Cardiac muscle cell (in vitro differentiated cells and primary cell): ENCODE measurements at regions not wholly inside any gene's neighbourhood (a gene's known extent, or its start where the extent isn't known, plus 50 kb on each side); places are given as distances from the start of the nearest gene placed in this dataset.
A peak's percentile ranks its signal among the peaks of the same experiment; 100 is the strongest.

Experiments
- DNase-seq, 2 donors: peaks; one replicate each; pipeline versions ENCODE4 v3.0.0 to v3.0.0-alpha.2; 2010 to 2017; ENCODE audit warnings: low read depth in 1 of 2, low spot score in 1 of 2
- H3K27ac ChIP-seq: fragments of 200-600 bp; sonication (generic); 2 replicates; pipeline ENCODE4 v1.5.1; 2016
- H3K27me3 ChIP-seq: fragments of 200-600 bp; sonication (generic); 2 replicates; pipeline ENCODE4 v1.6.0; 2016; ENCODE audit warnings: control low read depth
- H3K36me3 ChIP-seq: fragments of 200-600 bp; sonication (generic); 2 replicates; pipeline ENCODE4 v1.5.1; 2016; ENCODE audit warnings: control low read depth
- H3K4me1 ChIP-seq: fragments of 200-600 bp; sonication (generic); 2 replicates; pipeline ENCODE4 v1.8.1; 2017; ENCODE audit warnings: low read depth, mild to moderate bottlenecking, mixed run types
- H3K4me3 ChIP-seq: fragments of 200-600 bp; sonication (generic); 2 replicates; pipeline ENCODE4 v1.5.1; 2016; ENCODE audit warnings: mild to moderate bottlenecking
- H3K9me3 ChIP-seq: fragments of 200-600 bp; sonication (generic); 2 replicates; pipeline ENCODE4 v1.5.1; 2017; ENCODE audit warnings: low read depth, mild to moderate bottlenecking, control low read depth
- TF ChIP-seq, protein P1 (sequence below): IDR thresholded peaks from 2 replicates; pipeline ENCODE4 v1.5.1; 2012; ENCODE audit warnings: low read depth, mild to moderate bottlenecking, low read length

DNA sequence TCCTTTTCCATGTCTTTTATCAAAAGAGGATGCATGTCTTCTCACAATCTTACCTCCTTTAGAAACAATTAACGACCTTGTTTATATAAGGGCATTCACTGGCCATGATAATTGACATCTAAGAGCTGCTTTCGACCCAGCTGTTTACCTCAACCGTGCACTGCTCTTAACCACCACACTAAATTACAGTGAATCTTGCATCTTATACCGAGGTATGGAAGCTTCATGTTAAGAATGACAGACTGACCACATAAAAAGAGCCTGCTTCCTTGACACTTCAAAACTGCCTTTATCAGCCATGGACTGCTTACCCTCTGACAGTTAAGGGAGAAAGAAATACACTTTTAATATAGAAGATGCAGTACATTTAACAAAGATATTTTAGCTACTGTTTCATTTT is 301.7 kb upstream of the LYPLAL1 start:
- Histone ChIP-seq H3K4me1 (no peaks in the 10 kb centered on the region), H3K27ac (no peak overlapping the region), H3K27me3 (no peaks in the 10 kb centered on the region), H3K4me3 (no peak overlapping the region), H3K36me3 (no peaks in the 10 kb centered on the region), H3K9me3 (no peaks in the 10 kb centered on the region)
- TF ChIP-seq, protein P1, sequence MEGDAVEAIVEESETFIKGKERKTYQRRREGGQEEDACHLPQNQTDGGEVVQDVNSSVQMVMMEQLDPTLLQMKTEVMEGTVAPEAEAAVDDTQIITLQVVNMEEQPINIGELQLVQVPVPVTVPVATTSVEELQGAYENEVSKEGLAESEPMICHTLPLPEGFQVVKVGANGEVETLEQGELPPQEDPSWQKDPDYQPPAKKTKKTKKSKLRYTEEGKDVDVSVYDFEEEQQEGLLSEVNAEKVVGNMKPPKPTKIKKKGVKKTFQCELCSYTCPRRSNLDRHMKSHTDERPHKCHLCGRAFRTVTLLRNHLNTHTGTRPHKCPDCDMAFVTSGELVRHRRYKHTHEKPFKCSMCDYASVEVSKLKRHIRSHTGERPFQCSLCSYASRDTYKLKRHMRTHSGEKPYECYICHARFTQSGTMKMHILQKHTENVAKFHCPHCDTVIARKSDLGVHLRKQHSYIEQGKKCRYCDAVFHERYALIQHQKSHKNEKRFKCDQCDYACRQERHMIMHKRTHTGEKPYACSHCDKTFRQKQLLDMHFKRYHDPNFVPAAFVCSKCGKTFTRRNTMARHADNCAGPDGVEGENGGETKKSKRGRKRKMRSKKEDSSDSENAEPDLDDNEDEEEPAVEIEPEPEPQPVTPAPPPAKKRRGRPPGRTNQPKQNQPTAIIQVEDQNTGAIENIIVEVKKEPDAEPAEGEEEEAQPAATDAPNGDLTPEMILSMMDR, result no peak
- DNase-seq, result no peak

DNA sequence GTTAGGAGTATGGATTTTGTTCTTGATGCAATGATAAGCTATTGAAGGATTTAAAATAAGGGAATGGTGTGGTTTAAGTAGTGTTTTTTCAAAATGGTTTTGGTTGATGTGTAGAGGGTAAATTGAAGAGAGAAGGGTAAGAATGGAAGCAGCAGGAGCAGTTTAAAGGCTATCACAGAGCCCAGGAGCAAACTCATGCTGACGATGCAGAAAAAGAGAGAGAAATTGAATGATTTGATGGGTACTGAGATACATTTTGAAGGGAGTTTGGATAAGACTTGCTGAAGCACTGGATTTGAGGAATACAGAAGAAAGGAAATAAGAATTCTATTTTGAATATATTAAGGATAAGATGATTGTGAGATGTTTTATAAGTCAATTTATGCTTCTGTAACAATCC is 300.8 kb upstream of the LYPLAL1 start:
- no peak for DNase-seq
- TF ChIP-seq, protein P1, result no peak
- Histone ChIP-seq H3K4me3 (no peak overlapping the region), H3K27me3 (no peaks in the 10 kb centered on the region), H3K4me1 (no peaks in the 10 kb centered on the region), H3K36me3 (no peaks in the 10 kb centered on the region), H3K27ac (no peak overlapping the region), H3K9me3 (no peaks in the 10 kb centered on the region)

DNA sequence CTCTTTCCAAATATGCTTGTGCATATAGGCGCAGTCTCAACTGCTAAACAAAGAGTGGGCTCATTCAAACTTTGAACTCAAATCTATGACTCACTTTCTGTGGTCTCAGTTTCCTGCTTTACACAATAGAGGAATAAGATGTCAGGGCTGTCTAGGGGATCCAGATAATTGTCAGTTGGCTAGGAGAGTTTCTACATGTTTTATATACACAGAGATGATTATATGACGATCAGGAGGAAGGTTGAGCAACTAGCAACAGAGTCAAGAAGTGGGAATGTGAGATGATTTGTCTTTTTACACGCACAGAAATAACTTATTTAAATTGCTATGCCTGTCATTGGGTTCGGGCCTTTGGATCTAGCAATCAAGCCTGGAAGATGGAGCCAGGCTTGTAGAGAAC is 299.4 kb upstream of the LYPLAL1 start:
- H3K9me3 ChIP-seq, result no peaks in the 10 kb centered on the region
- TF ChIP-seq, protein P1, result no peak
- H3K4me1 ChIP-seq, result no peaks in the 10 kb centered on the region
- no peak overlapping the region for H3K4me3 ChIP-seq
- H3K27me3 ChIP-seq, result no peaks in the 10 kb centered on the region
- no peak overlapping the region for H3K27ac ChIP-seq
- DNase-seq, result peak in 1 of 2 donors; percentile 96
- no peaks in the 10 kb centered on the region for H3K36me3 ChIP-seq

DNA sequence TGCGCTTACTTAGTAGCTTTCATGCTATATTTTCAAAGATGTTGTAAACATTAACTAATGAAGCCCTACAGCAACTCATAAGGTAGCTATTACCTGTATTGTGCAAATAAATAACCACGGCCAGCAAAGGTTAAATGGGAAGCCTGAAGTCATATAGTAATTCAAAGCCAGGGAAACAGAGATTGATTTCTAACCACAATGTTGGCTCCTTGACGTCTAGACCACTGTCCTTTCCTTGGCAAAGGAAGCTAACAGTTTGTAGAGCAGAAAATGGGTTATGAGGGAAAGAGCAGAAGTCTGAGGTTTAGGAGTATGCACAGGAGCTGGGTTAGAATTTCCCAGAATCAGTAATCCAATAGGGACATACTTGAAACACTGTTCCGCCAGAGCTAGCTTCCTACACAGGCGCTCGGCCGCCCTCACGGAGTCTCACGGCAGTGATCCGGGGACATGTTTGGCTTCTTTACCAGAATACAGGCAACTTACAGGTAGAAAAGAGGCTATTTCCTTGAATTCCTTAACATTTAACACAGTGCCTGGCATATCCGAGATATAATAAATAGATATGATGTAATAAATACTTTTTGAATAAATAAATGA is 298.8 kb upstream of the LYPLAL1 start:
- no peak overlapping the region for H3K27ac ChIP-seq
- no peaks in the 10 kb centered on the region for H3K4me1 ChIP-seq
- no peaks in the 10 kb centered on the region for H3K9me3 ChIP-seq
- DNase-seq, result no peak
- no peaks in the 10 kb centered on the region for H3K27me3 ChIP-seq
- TF ChIP-seq, protein P1, result no peak
- H3K36me3 ChIP-seq, result no peaks in the 10 kb centered on the region
- no peak overlapping the region for H3K4me3 ChIP-seq

DNA sequence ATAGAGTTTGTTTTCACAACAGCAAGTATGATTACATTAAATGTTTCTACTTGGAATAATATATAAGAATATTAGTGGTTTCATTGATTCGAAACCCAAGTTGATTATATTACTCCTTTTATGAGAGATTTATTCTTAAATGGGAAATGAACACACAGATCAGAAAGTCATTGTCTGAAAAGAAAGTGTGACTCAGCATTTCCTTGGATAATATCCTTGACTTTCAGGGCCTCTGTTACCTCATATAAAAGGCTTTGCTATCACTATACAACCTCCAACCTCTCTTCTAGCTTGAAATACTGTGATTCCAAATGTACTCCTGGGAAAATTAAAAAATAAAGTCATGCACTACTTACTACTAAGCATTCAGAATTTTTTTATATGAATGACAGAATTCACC is 295.3 kb upstream of the LYPLAL1 start:
- peaks cover 9% of the 10 kb centered on the region for H3K4me1 ChIP-seq

More for the DNA sequence above, 295.3 kb upstream of the LYPLAL1 start:
- Histone ChIP-seq H3K27ac (no peak overlapping the region), H3K9me3 (no peaks in the 10 kb centered on the region), H3K4me3 (no peak overlapping the region), H3K27me3 (no peaks in the 10 kb centered on the region), H3K36me3 (no peaks in the 10 kb centered on the region)
- DNase-seq, result peak in 1 of 2 donors; percentile 64
- TF ChIP-seq, protein P1, result no peak
